GM04504 (cell line): ENCODE measurements at regions not wholly inside any gene's neighbourhood (a gene's known extent, or its start where the extent isn't known, plus 50 kb on each side); places are given as distances from the start of the nearest gene placed in this dataset.
"Not testable (repeated sequence)": the region's sequence is repeated elsewhere in the genome, so short reads cannot be mapped to it uniquely, and the experiment has no call there.

ENCODE experiments used
- DNase-seq: peaks from one replicate; pipeline ENCODE4 v3.0.0-alpha.2; 2012; ENCODE audit warnings: low read depth

DNA sequence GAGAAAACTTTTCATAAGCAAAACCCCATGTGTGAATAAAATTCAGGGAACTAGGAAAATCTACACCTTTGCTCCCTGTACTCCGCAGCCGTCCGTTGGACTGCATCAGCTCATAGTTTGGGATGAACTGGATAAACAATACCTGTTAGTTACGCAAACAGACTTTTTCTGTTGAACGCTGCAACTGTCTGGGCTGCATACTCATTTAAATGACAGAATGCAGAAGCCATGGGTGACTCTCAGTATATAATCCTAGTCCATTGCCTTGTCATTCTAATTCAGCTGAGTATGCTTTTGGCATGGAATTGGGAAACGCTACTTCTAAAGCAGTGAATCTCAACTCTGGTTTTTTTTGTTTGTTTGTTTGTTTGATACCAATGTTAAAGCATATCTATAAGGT is 151.6 kb downstream of the SLITRK1 start:
- DNase-seq, result no peak

- DNase-seq, result no peak
Observed at GRCh38 chr13:83722443-83722842, 159.8 kb downstream of the SLITRK1 start.

- no peak for DNase-seq
Observed at GRCh38 chr13:83716121-83716520, 166.2 kb downstream of the SLITRK1 start.

GRCh38 chr13:83714236-83714635 is 168.0 kb downstream of the SLITRK1 start:
- no peak for DNase-seq

GRCh38 chr13:83710133-83710515 is 172.2 kb downstream of the SLITRK1 start:
- no peak for DNase-seq

- no peak for DNase-seq
Observed at GRCh38 chr13:83709426-83710132, 172.7 kb downstream of the SLITRK1 start.

DNA sequence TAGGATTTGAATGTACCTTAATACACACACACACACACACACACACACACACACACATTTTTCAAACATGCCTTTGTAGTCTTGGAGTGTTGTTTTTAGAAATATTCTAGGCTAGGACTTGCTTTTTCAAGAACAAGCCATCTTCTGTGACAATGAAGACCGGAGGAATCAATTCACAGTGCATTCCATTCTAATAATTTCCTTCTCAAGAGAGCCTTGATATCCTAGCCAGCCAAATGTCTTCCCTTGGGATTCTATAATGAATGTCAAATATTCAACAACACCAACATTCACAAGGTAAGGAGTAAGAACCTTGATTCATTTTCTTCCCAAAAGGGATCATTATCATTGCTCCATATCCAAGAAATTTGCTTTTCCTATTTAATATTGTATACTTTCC is 180.3 kb downstream of the SLITRK1 start:
- no peak for DNase-seq

GRCh38 chr13:83692800-83693199 is 189.5 kb downstream of the SLITRK1 start:
- no peak for DNase-seq

DNA sequence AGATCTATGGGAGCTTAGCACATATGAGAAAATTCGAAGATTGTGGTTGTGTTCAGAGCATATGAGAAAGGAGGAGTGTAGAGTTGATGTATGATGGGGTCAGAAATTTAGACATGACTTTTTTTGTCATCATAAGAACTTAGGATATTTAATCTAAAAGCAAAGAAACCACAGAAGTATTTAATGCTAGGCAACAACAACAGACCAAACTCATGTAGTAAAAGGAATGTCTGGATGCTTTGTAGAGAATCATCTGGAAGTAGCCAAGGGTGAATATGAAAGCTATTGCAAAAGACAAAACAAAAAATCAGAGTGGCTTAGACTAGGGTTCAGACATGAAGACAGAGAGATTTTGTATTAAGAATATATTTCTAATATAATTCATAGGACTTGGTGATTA is 190.3 kb downstream of the SLITRK1 start:
- no peak for DNase-seq

- DNase-seq, result no peak
Observed at GRCh38 chr13:83681547-83681946, 200.7 kb downstream of the SLITRK1 start.

DNA sequence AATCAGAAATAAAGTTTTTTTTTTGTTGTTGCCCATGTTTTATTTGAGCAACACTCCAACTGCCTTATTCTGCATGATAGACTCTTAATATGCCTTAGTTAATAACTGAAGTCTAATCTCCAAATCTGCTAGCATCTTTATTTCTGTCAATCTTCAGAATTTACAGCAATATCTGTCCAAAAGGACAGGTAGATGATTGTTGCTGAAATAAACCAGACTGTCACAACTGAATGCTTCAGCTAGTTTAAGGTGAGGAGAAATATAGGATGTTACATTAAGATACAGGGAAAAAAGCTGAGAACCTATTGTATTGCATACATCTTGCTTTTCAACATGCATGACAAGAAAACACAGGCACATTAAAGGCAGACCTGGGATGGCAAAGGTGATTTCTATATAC is 204.3 kb downstream of the SLITRK1 start:
- no peak for DNase-seq

DNA sequence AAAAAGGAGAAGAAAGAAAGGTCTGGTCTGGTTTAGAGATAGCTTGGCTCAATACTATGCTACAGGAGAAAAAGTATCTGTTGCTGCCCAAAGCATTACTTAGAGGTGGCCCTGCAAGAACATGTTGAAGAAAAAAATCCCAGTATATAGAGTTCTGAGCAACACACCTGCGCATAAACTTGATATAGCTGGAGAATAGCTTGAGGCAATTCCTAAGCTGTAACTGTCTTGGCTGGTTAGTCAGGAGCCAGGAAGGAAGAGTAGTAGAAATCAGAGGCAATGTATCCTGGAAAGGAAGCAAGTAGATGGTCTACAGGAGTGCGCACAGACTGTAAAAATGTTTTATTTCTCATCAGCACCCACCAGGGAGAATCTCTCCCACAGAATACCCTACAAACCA is 209.7 kb downstream of the SLITRK1 start:
- no peak for DNase-seq

GRCh38 chr13:83667606-83668005 is 214.7 kb downstream of the SLITRK1 start:
- DNase-seq, result no peak

- DNase-seq, result no peak
Observed at GRCh38 chr13:83666141-83666540, 216.1 kb downstream of the SLITRK1 start.

- no peak for DNase-seq
Observed at GRCh38 chr13:83657281-83657680, 225.0 kb downstream of the SLITRK1 start.

- DNase-seq, result not testable (repeated sequence)
Observed at GRCh38 chr13:83642617-83643016, 239.7 kb downstream of the SLITRK1 start.

GRCh38 chr13:83634601-83635000 is 247.7 kb downstream of the SLITRK1 start:
- no peak for DNase-seq

GRCh38 chr13:83633746-83634145 is 248.5 kb downstream of the SLITRK1 start:
- DNase-seq, result no peak

DNA sequence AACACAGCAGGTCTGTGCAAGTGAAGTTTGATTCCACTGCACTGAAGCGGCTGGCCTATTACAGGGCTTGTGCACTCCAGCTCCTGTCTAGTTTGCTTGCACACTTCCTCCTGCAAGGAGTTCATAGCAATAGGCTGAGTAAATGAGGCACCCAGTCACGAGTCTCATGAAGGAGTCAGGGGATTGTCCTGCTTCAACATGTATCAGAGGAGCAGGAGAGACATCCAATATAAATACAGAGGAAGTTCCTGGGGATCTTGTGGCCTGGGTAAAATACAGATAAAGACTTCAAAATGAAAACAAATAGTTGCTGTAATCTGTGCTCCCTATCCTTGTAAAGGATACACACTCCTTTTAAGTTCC is 259.9 kb downstream of the SLITRK1 start:
- DNase-seq, result no peak

GRCh38 chr13:83621765-83622421 is 260.4 kb downstream of the SLITRK1 start:
- DNase-seq, result no peak

- no peak for DNase-seq
Observed at GRCh38 chr13:83620530-83621220, 261.6 kb downstream of the SLITRK1 start.

GRCh38 chr13:83618966-83619365 is 263.3 kb downstream of the SLITRK1 start:
- no peak for DNase-seq

DNA sequence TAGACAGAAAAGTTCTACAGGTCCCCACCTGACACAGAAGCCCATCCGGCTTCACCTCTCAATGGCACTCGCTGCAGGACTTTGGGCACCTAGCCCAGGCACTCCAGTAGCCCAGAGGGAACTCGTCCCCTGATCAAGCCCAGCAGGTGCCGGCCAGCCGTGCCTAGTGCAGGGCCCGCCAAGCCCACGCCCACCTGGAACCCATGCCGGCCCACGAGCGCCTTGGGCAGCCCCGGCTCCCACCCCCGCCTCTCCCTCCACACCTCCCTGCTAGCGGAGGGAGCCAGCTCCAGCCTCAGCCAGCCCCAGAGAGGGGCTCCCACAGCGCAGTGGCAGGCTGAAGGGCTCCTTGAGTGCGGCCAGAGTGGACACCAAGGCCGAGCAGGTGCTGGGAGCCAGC is 268.8 kb downstream of the SLITRK1 start:
- no peak for DNase-seq
